ENCODE measurements at regions not wholly inside any gene's neighbourhood (a gene's known extent, or its start where the extent isn't known, plus 50 kb on each side); places are given as distances from the start of the nearest gene placed in this dataset.

GRCh38 chr3:13266005-13266404 is 154.1 kb downstream of the NUP210 start:
- no peak for DNase-seq

- no peak for DNase-seq
Measured at GRCh38 chr3:13265507-13265906, 154.6 kb downstream of the NUP210 start.

GRCh38 chr3:13265016-13265415 is 155.1 kb downstream of the NUP210 start:
- DNase-seq = no peak

GRCh38 chr3:13264468-13264795 is 155.7 kb downstream of the NUP210 start:
- DNase-seq = no peak

GRCh38 chr3:13263770-13264467 is 156.2 kb downstream of the NUP210 start:
- no peak for DNase-seq

GRCh38 chr3:13262493-13263211 is 157.5 kb downstream of the NUP210 start:
- no peak for DNase-seq

- no peak for DNase-seq
Measured at GRCh38 chr3:13261892-13262291, 158.2 kb downstream of the NUP210 start.

GRCh38 chr3:13261104-13261830 is 158.9 kb downstream of the NUP210 start:
- DNase-seq = no peak

GRCh38 chr3:13260259-13261103 is 159.6 kb downstream of the NUP210 start:
- DNase-seq = no peak

GRCh38 chr3:13259831-13260230 is 160.3 kb downstream of the NUP210 start:
- DNase-seq = no peak

GRCh38 chr3:13258986-13259514 is 161.1 kb downstream of the NUP210 start:
- no peak for DNase-seq

- no peak for DNase-seq
Measured at GRCh38 chr3:13258280-13258679, 161.8 kb downstream of the NUP210 start.

GRCh38 chr3:13257666-13258065 is 162.5 kb downstream of the NUP210 start:
- no peak for DNase-seq

GRCh38 chr3:13256845-13257244 is 163.3 kb downstream of the NUP210 start:
- no peak for DNase-seq

- no peak for DNase-seq
Measured at GRCh38 chr3:13254028-13254951, 165.8 kb downstream of the NUP210 start.

GRCh38 chr3:13253208-13253937 is 166.7 kb downstream of the NUP210 start:
- no peak for DNase-seq

GRCh38 chr3:13252207-13252606 is 167.9 kb downstream of the NUP210 start:
- no peak for DNase-seq

GRCh38 chr3:13251166-13251903 is 168.8 kb downstream of the NUP210 start:
- no peak for DNase-seq

GRCh38 chr3:13249664-13250390 is 170.3 kb downstream of the NUP210 start:
- no peak for DNase-seq

GRCh38 chr3:13248640-13249039 is 171.5 kb downstream of the NUP210 start:
- DNase-seq = no peak
